ENCODE measurements at regions not wholly inside any gene's neighbourhood (a gene's known extent, or its start where the extent isn't known, plus 50 kb on each side); places are given as distances from the start of the nearest gene placed in this dataset.
"Not testable (repeated sequence)": the region's sequence is repeated elsewhere in the genome, so short reads cannot be mapped to it uniquely, and the experiment has no call there.

GRCh38 chr1:187943606-187944403 lies 1115.1 kb downstream of the PLA2G4A start:
- Histone ChIP-seq H3K4me3 (ENCODE audit: low read length in 3 of 3) (no peak overlapping the region), H3K27me3 (ENCODE audit: control insufficient read depth, insufficient read depth, low read length) (no peaks in the 10 kb centered on the region), H3K36me3 (ENCODE audit: control insufficient read depth in 2 of 3, insufficient read depth in 3 of 3, low read length in 3 of 3) (no peaks in the 10 kb centered on the region), H3K4me1 (ENCODE audit: control insufficient read depth in 2 of 3, insufficient read depth in 2 of 3, low read depth in 1 of 3, low read length in 3 of 3) (no peaks in the 10 kb centered on the region), H3K9ac (ENCODE audit: low read length in 3 of 3) (no peak overlapping the region), H3K9me3 (ENCODE audit: control insufficient read depth in 2 of 3, insufficient read depth in 1 of 3, low read length in 3 of 3) (peaks cover 0 to 9% (median 4%) of the 10 kb centered on the region in 3 donors), H3K27ac (ENCODE audit: low read depth in 2 of 2, low read length in 2 of 2) (no peak overlapping the region)
- no peak for TF ChIP-seq CTCF (IDR thresholded peaks at IDR 0.05; ENCODE audit: borderline replicate concordance, extremely low read depth, insufficient read depth)
- DNase-seq (no peak), FAIRE-seq (no peak)
- intact Hi-C loops (cut with DNase I): no loop called here

GRCh38 chr1:187946661-187947060 lies 1117.9 kb downstream of the PLA2G4A start:
- H3K4me1 ChIP-seq (ENCODE audit: control insufficient read depth in 2 of 3, insufficient read depth in 2 of 3, low read depth in 1 of 3, low read length in 3 of 3); H3K27me3 ChIP-seq (ENCODE audit: control insufficient read depth, insufficient read depth, low read length): not testable (repeated sequence)

GRCh38 chr1:187947359-187947758 lies 1118.6 kb downstream of the PLA2G4A start:
- no peak for TF ChIP-seq CTCF (IDR thresholded peaks at IDR 0.05; ENCODE audit: borderline replicate concordance, extremely low read depth, insufficient read depth)
- no peak overlapping the region for H3K27ac ChIP-seq (ENCODE audit: low read depth in 2 of 2, low read length in 2 of 2)
- H3K36me3 ChIP-seq (ENCODE audit: control insufficient read depth in 2 of 3, insufficient read depth in 3 of 3, low read length in 3 of 3): no peaks in the 10 kb centered on the region
- DNase-seq (no peak), FAIRE-seq (no peak)
- H3K9ac ChIP-seq (ENCODE audit: low read length in 3 of 3): no peak overlapping the region
- peaks cover 0 to 19% (median 6%) of the 10 kb centered on the region in 3 donors for H3K9me3 ChIP-seq (ENCODE audit: control insufficient read depth in 2 of 3, insufficient read depth in 1 of 3, low read length in 3 of 3)
- H3K4me3 ChIP-seq (ENCODE audit: low read length in 3 of 3): no peak overlapping the region
- H3K4me1 ChIP-seq (ENCODE audit: control insufficient read depth in 2 of 3, insufficient read depth in 2 of 3, low read depth in 1 of 3, low read length in 3 of 3): no peaks in the 10 kb centered on the region
- intact Hi-C loops (cut with DNase I): no loop called here
- H3K27me3 ChIP-seq (ENCODE audit: control insufficient read depth, insufficient read depth, low read length): no peaks in the 10 kb centered on the region

More at GRCh38 chr1:187946661-187947060, 1117.9 kb downstream of the PLA2G4A start:
- H3K36me3 ChIP-seq (ENCODE audit: control insufficient read depth in 2 of 3, insufficient read depth in 3 of 3, low read length in 3 of 3); FAIRE-seq; H3K9ac ChIP-seq (ENCODE audit: low read length in 3 of 3); H3K27ac ChIP-seq (ENCODE audit: low read depth in 2 of 2, low read length in 2 of 2); DNase-seq; H3K4me3 ChIP-seq (ENCODE audit: low read length in 3 of 3); intact Hi-C loops (cut with DNase I): not testable (repeated sequence)
- H3K9me3 ChIP-seq (ENCODE audit: control insufficient read depth in 2 of 3, insufficient read depth in 1 of 3, low read length in 3 of 3): peaks cover 0 to 18% (median 6%) of the 10 kb centered on the region in 3 donors

- no peak for FAIRE-seq
Measured at GRCh38 chr1:187948170-187948794, 1119.5 kb downstream of the PLA2G4A start.

More at GRCh38 chr1:187948170-187948794, 1119.5 kb downstream of the PLA2G4A start:
- Histone ChIP-seq H3K36me3 (ENCODE audit: control insufficient read depth in 2 of 3, insufficient read depth in 3 of 3, low read length in 3 of 3) (no peaks in the 10 kb centered on the region), H3K9ac (ENCODE audit: low read length in 3 of 3) (no peak overlapping the region), H3K27me3 (ENCODE audit: control insufficient read depth, insufficient read depth, low read length) (no peaks in the 10 kb centered on the region), H3K4me3 (ENCODE audit: low read length in 3 of 3) (no peak overlapping the region), H3K9me3 (ENCODE audit: control insufficient read depth in 2 of 3, insufficient read depth in 1 of 3, low read length in 3 of 3) (peaks cover 0 to 26% (median 6%) of the 10 kb centered on the region in 3 donors), H3K27ac (ENCODE audit: low read depth in 2 of 2, low read length in 2 of 2) (no peak overlapping the region), H3K4me1 (ENCODE audit: control insufficient read depth in 2 of 3, insufficient read depth in 2 of 3, low read depth in 1 of 3, low read length in 3 of 3) (no peaks in the 10 kb centered on the region)
- DNase-seq: no peak
- no peak for TF ChIP-seq CTCF (IDR thresholded peaks at IDR 0.05; ENCODE audit: borderline replicate concordance, extremely low read depth, insufficient read depth)
- intact Hi-C loops (cut with DNase I): no loop called here
